Dendritic cell treated with granulocyte-macrophage colony-stimulating factor and Interleukin-4, amounts not matched to agents 40 ng/mL and 50 ng/mL, for 4 days (primary cell): ENCODE measurements at regions not wholly inside any gene's neighbourhood (a gene's known extent, or its start where the extent isn't known, plus 50 kb on each side); places are given as distances from the start of the nearest gene placed in this dataset.

Experiments
- H3K27ac Mint-ChIP-seq: one replicate; pipeline ENCODE4 v1.8.0; 2022; ENCODE audit warnings: mild to moderate bottlenecking, mixed read lengths
- H3K27me3 Mint-ChIP-seq: one replicate; pipeline ENCODE4 v1.8.0; 2022; ENCODE audit warnings: mild to moderate bottlenecking, mixed read lengths
- H3K36me3 Mint-ChIP-seq: one replicate; pipeline ENCODE4 v1.8.0; 2022; ENCODE audit warnings: low read depth, mixed read lengths
- H3K4me1 Mint-ChIP-seq: one replicate; pipeline ENCODE4 v1.8.0; 2022; ENCODE audit warnings: low read depth, mixed read lengths
- H3K4me3 Mint-ChIP-seq: one replicate; pipeline ENCODE4 v1.8.0; 2022; ENCODE audit warnings: mild to moderate bottlenecking, moderate library complexity, mixed read lengths
- H3K9me3 Mint-ChIP-seq: one replicate; pipeline ENCODE4 v1.8.0; 2022; ENCODE audit warnings: mixed read lengths
- intact Hi-C: fragments of 100-400 bp; cut with micrococcal nuclease; formaldehyde crosslinking; loops from one replicate; pipeline ENCODE4 v1.15.0; 2022

- peaks cover 26% of the 10 kb centered on the region for H3K4me1 Mint-ChIP-seq
- no peak overlapping the region for H3K4me3 Mint-ChIP-seq
- H3K36me3 Mint-ChIP-seq, result no peaks in the 10 kb centered on the region
- H3K27ac Mint-ChIP-seq, result no peak overlapping the region
- peaks cover 17% of the 10 kb centered on the region for H3K9me3 Mint-ChIP-seq
- intact Hi-C loops, result loop anchor here (5.0 kb wide), 2 partner anchors 48 to 113 kb away; no protein-coding TSS in a partner anchor
- peaks cover 2% of the 10 kb centered on the region for H3K27me3 Mint-ChIP-seq
These were observed 51.0 kb upstream of the IL17B start for GRCh38 chr5:149429839-149430721.
